SKM-1 (cell line): ENCODE measurements at regions not wholly inside any gene's neighbourhood (a gene's known extent, or its start where the extent isn't known, plus 50 kb on each side); places are given as distances from the start of the nearest gene placed in this dataset.

Experiments used
- DNase-seq: peaks from one replicate; lab custom pipeline; 2025; ENCODE audit not compliant: unreplicated experiment; lab: John Stamatoyannopoulos, UW

GRCh38 chr5:74576941-74577456 lies 63.5 kb downstream of the ENC1 start:
- no peak for DNase-seq

DNA sequence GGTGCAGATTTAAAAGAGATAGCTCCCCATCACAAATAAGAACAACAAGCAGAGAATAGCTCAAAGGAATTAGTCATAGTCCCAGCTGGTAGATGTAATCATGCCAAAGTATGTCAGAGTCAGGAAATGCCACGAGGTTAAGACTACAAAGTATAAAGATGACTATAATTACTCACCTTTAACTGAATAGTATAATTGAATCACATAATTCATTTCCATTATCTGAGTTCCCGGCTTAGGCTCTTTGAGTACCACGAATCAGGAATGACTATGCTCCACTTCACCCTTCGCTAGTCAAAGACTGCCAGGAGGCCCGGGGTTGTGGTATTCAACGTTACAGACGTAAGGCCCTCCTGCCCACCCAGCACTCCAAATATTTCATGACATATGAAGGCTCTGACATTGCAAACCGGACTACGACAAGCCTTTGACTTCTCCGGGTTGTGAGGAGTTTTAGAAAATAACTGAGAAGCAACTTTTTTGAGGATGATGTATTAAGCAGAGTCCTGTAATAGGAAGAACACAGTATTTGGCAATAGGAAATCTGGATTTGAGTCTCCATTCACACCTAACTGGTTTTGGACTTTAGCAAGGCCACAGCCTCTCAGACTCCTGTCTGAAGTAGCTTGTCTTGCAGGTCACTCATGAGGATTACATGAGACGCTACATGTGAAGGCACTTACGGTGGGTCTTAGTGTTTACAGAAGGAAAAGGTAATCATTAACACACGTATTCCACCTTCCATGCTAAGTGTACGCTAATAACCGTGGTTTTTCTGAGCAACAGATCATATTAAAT lies 64.6 kb downstream of the ENC1 start:
- DNase-seq = no peak

DNA sequence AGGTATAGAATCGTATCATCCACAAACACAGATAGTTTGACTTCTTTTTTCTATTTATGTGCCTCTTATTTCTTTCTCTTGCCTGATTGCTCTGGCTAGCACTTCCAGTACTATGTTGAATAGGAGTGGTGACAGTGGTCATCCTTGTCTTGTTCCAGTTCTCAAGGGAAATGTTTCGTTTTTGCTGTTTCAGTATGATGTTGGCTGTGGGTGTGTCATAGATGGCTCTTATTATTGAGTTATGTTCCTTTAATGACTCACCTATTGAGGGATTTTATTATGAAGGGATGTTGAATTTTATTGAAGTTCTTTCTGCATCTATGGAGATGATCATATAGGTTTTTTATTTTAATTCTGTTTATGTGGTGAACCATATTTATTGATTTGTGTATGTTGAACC lies 70.3 kb downstream of the ENC1 start:
- no peak for DNase-seq

DNA sequence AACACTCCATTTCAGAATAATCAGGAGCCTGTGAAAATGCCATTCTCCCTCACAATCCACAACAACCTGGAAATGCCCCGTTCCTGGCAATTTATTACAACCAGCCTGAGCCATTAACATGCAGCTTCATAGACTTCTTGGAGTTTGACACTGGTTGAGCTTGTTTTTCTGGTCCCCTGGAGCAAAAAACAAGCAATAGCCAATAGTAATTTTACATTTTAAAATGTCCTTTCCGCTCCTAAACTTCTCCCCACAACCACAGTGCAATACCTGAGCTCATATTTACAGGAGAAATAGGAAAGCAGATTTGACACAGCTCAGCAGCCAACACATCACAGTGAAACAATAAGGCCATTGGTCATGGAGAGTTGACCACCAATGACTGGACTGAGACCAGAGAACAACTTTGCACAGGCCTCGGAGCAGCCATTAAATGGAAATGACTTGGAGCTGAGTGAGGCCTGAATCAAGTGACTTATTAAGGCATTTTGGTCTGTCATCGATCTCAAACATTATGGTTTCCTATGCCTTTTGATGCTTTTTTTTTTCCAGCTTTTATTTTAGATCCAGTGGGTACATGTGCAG lies 73.0 kb downstream of the ENC1 start:
- no peak for DNase-seq

DNA sequence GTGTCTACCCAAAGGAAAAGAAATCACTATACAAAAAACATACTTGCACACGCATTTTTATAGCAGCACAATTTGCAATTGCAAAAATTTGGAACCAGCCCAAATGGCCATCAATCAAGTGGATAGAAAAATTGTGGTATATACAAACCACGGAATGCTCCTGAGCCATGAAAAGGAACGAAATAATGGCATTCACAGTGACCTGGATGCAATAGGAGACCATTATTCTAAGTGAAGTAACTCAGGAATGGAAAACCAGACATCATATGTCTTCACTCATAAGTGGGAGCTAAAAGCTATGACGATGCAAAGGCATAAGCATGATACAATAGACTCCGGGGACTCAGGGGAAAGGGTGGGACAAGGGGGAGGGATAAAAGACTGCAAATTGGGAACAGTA lies 78.4 kb downstream of the ENC1 start:
- DNase-seq = no peak

DNA sequence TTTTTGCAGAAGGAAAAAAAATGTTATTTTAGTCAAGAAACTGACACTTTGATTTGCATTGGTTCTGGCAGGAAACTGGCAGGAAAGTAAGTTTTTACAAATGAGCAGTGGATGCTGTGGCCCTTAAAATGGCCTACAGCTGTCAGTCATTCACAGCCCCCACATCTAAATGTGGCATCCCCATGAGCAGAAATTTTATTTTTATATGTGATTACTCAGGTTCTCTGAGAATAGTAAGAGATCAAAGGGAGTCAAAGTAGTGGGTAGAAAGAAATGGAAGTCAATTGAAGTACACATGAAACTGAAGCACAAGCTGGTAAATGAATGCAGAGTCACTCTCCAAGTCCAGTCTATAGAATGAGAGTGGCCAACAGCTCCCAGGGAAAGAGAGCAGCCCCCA lies 80.3 kb downstream of the ENC1 start:
- DNase-seq = no peak

- DNase-seq = no peak
These were observed 83.6 kb downstream of the ENC1 start for GRCh38 chr5:74556631-74557595.

DNA sequence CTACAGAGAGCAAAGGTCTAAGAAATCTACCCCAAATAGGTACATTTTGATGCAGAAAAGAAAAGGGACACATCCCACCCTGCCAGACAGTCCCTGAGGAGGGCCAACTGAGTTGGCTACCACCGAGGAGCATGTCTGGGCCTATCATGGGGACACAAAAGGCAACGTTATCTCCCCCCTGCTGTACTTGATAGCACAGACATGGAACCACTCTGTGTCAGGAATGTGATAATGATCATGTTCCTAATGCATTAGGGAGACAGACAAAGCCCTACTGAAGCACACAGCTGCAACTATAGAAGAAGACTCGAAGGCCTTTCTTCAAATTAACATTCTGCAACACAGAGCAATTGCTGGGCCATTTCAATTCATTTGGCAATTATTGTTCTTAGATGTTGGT lies 84.5 kb downstream of the ENC1 start:
- DNase-seq = no peak

DNA sequence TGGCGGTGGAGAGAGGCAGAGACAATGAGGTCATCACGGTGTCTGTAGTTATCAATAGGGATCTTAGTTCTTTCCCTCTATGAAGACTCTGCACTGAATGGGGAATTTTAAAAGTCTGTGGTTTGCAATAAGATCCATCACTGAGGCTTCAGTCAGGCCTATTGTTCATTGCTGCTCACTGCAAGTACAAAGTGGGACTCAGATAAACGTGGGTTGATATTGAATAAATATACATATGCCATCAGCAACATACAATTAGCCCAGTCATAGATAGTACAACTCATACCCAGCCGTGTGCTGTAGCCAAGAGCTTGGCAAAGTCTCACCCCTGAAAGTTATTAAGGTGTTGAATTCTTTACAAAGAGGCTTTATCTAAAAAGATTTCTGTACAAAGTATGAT lies 88.4 kb downstream of the ENC1 start:
- no peak for DNase-seq

DNA sequence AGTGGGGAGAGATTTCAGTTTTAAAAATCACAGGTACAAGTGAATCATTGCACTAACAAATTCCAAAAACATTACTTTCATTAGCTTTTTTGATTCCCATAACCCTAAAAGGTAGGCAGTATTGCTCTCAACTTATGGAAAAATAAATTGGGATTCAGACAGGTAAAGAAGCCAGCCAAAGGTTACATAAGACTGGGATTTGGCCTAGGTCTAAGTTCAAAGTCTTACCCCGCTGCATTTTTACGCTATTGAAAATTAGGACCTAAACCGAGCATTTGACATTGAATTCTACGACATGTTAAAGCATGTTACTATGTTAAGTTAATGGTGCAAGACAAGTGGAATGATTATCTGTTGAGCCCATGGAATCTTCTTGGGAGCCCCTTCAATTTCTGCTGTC lies 89.6 kb downstream of the ENC1 start:
- DNase-seq = no peak

GRCh38 chr5:74549384-74549783 lies 91.1 kb downstream of the ENC1 start:
- no peak for DNase-seq

DNA sequence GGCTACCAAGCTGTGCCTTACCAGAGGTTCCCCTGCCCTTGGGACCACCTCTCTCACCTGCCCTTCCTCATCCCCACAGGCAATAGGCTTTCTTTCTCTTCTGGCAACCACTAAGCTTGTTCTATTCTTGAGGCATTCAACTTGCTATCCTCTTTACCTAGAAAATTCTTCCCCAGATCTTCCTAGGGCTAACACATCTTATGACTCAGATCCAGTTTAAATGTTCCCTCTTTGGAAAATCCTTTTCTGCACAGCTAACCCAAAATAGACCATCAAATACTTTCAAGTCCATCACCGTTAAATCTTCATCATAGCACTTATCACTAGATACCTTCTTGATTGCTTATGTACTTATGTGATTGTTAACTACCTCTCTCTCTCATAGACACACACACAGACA lies 93.7 kb downstream of the ENC1 start:
- no peak for DNase-seq

- no peak for DNase-seq
These were observed 95.7 kb downstream of the ENC1 start for GRCh38 chr5:74544811-74545210.

DNA sequence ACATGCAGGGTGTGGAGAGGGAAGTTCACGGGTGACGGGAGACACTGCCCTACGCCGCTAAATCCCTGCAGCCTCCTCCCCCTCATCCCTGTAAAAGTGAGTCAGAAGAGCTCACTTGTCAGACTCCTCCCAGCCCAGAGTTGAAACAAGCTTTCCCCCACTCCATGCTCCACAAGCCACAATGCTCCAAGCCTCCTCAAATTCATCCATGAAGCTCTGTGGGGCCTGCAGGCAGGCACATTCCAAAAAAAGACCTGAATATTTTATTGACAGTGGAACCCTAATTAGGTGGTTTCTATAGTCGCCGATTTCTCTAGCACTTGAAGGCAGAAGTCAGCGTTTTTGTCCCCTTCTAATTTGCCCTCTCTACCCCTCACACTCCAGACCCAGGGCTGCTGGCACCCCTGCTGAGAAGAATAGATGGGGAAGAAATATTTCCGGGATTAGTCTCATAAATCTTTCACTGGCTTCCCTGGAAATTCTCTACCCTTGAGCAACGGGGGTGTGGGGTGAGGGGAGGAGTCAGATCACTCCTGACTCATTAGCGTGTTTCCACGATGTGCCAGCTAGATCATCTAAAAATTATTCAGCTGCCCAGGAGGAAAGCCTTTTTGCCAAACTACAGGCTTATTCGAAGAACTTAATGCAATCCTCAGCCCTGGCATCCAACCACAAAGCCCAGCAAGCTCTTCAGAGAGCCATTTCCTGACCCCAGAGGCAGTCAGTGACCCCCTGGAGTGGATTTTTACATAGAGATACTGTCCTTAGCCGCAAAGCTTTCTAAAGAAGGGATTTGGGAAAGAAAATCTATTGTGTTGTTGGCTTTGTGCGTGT lies 97.1 kb downstream of the ENC1 start:
- no peak for DNase-seq

DNA sequence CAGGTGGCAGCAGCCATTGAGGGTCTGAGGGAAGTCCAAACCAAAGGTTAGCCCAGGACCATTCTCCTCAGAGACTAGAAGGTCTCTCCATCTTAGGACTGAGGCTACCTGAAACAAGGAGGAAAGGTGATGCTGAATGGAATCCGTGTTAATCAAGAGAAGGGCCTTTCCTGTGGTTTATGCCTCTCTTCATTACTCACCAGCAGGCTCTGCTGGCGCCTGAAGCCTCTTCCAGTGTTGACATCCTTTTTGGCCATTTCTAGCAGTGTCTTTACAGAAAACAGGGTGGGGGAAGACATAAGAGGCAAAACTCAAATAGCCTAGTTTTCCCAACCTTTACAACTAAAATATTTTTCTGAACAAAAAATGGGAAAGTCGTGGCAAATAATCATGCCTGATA lies 98.0 kb downstream of the ENC1 start:
- no peak for DNase-seq

DNA sequence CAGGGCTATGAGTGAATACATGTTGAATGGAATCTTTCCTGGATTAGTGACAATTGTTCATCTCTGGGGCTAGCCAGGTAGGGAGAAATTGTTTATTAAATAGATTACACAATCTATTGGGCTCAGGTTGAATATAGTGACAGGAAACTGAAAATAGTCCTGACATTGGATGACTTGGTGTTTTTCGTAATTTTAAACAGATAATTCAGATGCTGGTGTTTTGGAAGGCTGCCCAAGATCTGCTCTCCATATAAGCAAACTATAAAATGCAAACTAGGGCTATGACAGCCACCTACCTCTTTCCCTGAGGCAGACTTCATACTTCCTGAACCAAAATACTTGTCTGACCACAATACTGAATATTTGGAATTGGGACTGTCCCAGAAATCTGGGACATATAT lies 99.1 kb downstream of the ENC1 start:
- DNase-seq = no peak

DNA sequence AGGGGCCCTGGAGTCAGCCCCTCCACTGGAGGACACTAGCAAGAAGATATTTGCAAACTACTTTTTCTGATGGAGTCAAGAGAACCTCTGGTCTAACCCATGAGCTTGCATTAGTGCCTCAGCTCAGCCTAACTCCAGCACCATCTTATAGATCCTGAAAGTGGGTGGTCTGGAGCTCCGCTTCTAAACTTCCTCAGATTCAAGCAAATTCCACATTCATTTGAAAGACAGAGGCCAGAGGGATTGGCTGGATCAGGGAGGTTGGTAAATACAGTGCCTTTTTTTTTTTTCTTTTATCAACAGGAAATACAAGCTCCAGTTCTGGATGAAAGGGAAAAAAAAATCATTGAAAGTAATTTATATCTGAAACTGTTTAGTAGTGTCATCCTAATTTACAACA lies 99.9 kb downstream of the ENC1 start:
- DNase-seq = no peak

DNA sequence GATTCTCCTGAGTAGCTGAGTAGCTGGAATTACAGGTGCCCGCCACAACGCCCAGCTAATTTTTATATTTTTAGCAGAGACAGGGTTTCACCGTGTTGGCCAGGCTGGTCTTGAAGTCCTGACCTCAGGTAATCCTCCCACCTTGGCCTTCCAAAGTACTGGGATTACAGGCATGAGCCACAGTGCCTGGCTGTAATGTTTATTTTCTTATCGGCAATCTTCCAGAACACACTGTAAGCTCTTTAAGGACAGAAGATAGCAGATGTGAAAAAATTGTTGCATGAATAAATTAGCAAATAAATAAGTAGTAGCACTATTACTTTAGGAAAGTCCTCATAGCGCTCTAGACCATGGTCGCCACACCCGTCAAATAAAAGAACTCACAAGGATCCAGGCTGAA lies 100.5 kb downstream of the ENC1 start:
- DNase-seq = no peak

DNA sequence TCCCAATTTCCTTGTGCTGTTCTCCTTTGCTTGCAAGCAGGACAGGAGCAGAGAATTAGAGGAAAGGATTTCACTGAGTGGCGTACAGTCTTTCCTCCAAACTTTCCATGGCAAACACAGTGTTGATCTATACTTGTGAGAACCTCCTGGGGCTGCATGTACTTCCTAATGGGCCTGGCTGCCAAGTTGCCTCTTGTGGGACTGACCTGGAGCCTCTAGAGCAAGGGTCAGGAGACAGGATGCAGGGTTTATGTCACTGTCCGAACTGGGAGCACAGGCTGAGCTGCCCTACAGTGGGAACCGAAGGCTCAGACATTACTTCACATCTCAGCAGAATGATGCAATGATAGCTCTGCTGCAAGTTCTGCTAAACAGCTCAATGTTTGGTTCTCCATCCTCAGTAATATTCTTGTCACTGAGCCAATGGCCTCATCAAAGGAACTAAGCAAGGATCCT lies 102.3 kb downstream of the ENC1 start:
- peak; percentile 83 for DNase-seq

- no peak for DNase-seq
These were observed 103.9 kb downstream of the ENC1 start for GRCh38 chr5:74536658-74537057.

DNA sequence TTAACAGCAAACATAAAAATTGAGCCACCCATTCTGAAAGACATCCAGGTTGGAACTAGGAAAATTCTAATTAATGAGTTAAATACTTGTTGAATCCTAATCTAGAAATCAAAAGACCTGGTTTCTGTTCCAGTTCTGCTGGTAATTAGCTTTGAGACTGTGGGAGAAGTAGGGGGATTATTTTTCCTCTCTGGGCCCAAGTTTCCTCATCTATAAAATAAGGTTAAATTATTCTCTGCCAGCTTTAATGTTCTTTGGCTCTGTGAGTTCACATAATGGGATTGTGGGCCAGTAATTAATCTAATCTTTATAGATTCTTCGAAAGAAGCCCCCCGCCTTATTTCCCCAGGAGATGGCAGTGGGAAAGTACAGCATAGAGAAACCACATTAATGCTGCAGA lies 104.6 kb downstream of the ENC1 start:
- DNase-seq = no peak
